ENCODE measurements at regions not wholly inside any gene's neighbourhood (a gene's known extent, or its start where the extent isn't known, plus 50 kb on each side); places are given as distances from the start of the nearest gene placed in this dataset.

GRCh38 chr16:5526826-5527225, 429.2 kb upstream of the EEF2KMT start:
- dilution Hi-C loops (cut with MboI; ENCODE audit: extremely low pct_ligation_motif_present, low sequenced_read_pairs): no loop called here
- no peaks in the 10 kb centered on the region for H4K20me1 ChIP-seq (ENCODE audit: control insufficient read depth, extremely low read depth, insufficient read depth, low read length)

GRCh38 chr16:5523829-5524228, 426.2 kb upstream of the EEF2KMT start:
- no peaks in the 10 kb centered on the region for H3K79me2 ChIP-seq (ENCODE audit: control insufficient read depth, insufficient read depth, low read length)
- no peaks in the 10 kb centered on the region for H3K9me1 ChIP-seq (ENCODE audit: control insufficient read depth, extremely low read depth, insufficient read depth, low read length)
- no peaks in the 10 kb centered on the region for H3K9me3 ChIP-seq (ENCODE audit: control insufficient read depth, low read depth, low read length)
- H3K27me3 ChIP-seq (ENCODE audit: control insufficient read depth, extremely low read depth, insufficient read depth, low read length): no peaks in the 10 kb centered on the region
- FAIRE-seq (no peak), DNase-seq (ENCODE audit: low read depth, low spot score) (no peak)
- no peaks in the 10 kb centered on the region for H3K4me1 ChIP-seq (ENCODE audit: control insufficient read depth, extremely low read depth, insufficient read depth, low read length)
- TF ChIP-seq CTCF (optimal IDR thresholded peaks at IDR 0.05 in 1 of 3, IDR thresholded peaks at IDR 0.05 in 1 of 3, conservative IDR thresholded peaks at IDR 0.05 in 1 of 3; ENCODE audit: extremely low read depth in 1 of 3, insufficient read depth in 2 of 3, low read length in 3 of 3) (no peak), EZH2 (IDR thresholded peaks at IDR 0.05; ENCODE audit: low read length) (no peak)
- H2AFZ ChIP-seq (ENCODE audit: control insufficient read depth, low read length): no peak overlapping the region
- H3K27ac ChIP-seq (ENCODE audit: control insufficient read depth, insufficient read depth, low read length): no peak overlapping the region
- no peak overlapping the region for H3K4me3 ChIP-seq (ENCODE audit: control insufficient read depth in 2 of 3, extremely low read depth in 1 of 3, insufficient read depth in 2 of 3, low read depth in 1 of 3, low read length in 3 of 3)
- no peaks in the 10 kb centered on the region for H3K36me3 ChIP-seq (ENCODE audit: control insufficient read depth in 2 of 2, extremely low read depth in 1 of 2, insufficient read depth in 2 of 2, low read length in 2 of 2)
- no peak overlapping the region for H3K4me2 ChIP-seq (ENCODE audit: control insufficient read depth, extremely low read depth, insufficient read depth, low read depth, low read length)
- no peaks in the 10 kb centered on the region for H4K20me1 ChIP-seq (ENCODE audit: control insufficient read depth, extremely low read depth, insufficient read depth, low read length)
- no peak overlapping the region for H3K9ac ChIP-seq (ENCODE audit: control insufficient read depth, extremely low read depth, insufficient read depth, low read length)
- dilution Hi-C loops (cut with MboI; ENCODE audit: extremely low pct_ligation_motif_present, low sequenced_read_pairs): no loop called here

More at GRCh38 chr16:5526826-5527225, 429.2 kb upstream of the EEF2KMT start:
- no peak for FAIRE-seq
- no peak overlapping the region for H3K4me3 ChIP-seq (ENCODE audit: control insufficient read depth in 2 of 3, extremely low read depth in 1 of 3, insufficient read depth in 2 of 3, low read depth in 1 of 3, low read length in 3 of 3)
- no peak overlapping the region for H3K9ac ChIP-seq (ENCODE audit: control insufficient read depth, extremely low read depth, insufficient read depth, low read length)
- no peaks in the 10 kb centered on the region for H3K27me3 ChIP-seq (ENCODE audit: control insufficient read depth, extremely low read depth, insufficient read depth, low read length)
- DNase-seq (ENCODE audit: low read depth, low spot score): no peak
- H3K9me1 ChIP-seq (ENCODE audit: control insufficient read depth, extremely low read depth, insufficient read depth, low read length): no peaks in the 10 kb centered on the region
- H3K4me2 ChIP-seq (ENCODE audit: control insufficient read depth, extremely low read depth, insufficient read depth, low read depth, low read length): no peak overlapping the region
- H2AFZ ChIP-seq (ENCODE audit: control insufficient read depth, low read length): no peak overlapping the region
- H3K27ac ChIP-seq (ENCODE audit: control insufficient read depth, insufficient read depth, low read length): no peak overlapping the region
- H3K36me3 ChIP-seq (ENCODE audit: control insufficient read depth in 2 of 2, extremely low read depth in 1 of 2, insufficient read depth in 2 of 2, low read length in 2 of 2): no peaks in the 10 kb centered on the region
- H3K4me1 ChIP-seq (ENCODE audit: control insufficient read depth, extremely low read depth, insufficient read depth, low read length): no peaks in the 10 kb centered on the region
- no peak for TF ChIP-seq CTCF (optimal IDR thresholded peaks at IDR 0.05 in 1 of 3, IDR thresholded peaks at IDR 0.05 in 1 of 3, conservative IDR thresholded peaks at IDR 0.05 in 1 of 3; ENCODE audit: extremely low read depth in 1 of 3, insufficient read depth in 2 of 3, low read length in 3 of 3)
- TF ChIP-seq EZH2 (IDR thresholded peaks at IDR 0.05; ENCODE audit: low read length): no peak
- H3K9me3 ChIP-seq (ENCODE audit: control insufficient read depth, low read depth, low read length): no peaks in the 10 kb centered on the region
- no peaks in the 10 kb centered on the region for H3K79me2 ChIP-seq (ENCODE audit: control insufficient read depth, insufficient read depth, low read length)

Measured in keratinocyte (primary cell).